ENCODE measurements at regions not wholly inside any gene's neighbourhood (a gene's known extent, or its start where the extent isn't known, plus 50 kb on each side); places are given as distances from the start of the nearest gene placed in this dataset.

- Mint-ChIP-seq H3K4me1 (ENCODE audit: low read depth) (no peaks in the 10 kb centered on the region), H3K27ac (no peak overlapping the region), H3K36me3 (no peaks in the 10 kb centered on the region), H3K4me3 (no peak overlapping the region), H3K9me3 (ENCODE audit: low read depth) (no peaks in the 10 kb centered on the region), H3K27me3 (peaks cover 3% of the 10 kb centered on the region)
Observed at GRCh38 chr2:72036595-72036994, 111.1 kb downstream of the CYP26B1 start.

GRCh38 chr2:72036173-72036545 lies 111.5 kb downstream of the CYP26B1 start:
- Mint-ChIP-seq H3K36me3 (no peaks in the 10 kb centered on the region), H3K27me3 (peaks cover 3% of the 10 kb centered on the region), H3K9me3 (ENCODE audit: low read depth) (no peaks in the 10 kb centered on the region), H3K27ac (no peak overlapping the region), H3K4me3 (no peak overlapping the region), H3K4me1 (ENCODE audit: low read depth) (no peaks in the 10 kb centered on the region)

DNA sequence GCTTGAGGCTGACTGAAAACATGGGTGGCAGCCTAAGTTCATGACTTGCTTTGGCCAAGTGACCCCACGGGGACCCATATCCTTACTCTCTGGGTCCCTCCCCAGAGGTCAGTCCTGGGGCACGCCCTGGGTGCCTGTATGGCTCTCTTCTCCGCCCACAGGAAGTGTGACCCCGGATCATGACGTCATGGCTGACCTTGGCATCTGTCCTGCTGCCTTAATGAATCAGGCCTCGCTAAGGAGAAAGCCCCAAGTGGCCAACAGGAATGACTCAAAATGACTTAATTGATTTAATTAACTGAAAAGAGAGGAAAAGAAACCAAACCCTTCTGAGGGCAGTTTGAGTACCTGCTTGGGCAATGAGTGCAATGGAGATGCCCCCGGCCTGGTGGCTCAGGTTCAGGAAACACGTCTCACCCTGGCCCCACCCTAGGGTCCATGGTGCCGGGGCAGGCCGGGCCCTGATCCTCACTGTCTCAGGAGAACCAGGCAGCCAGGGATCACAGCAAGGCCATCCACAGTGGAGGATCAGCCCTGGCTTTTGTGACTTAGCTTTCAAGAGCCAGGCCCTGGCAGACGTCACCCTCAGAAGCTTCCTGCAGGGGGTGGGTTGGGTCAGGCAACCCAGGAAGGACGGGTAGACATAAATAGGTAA lies 112.0 kb downstream of the CYP26B1 start:
- Mint-ChIP-seq H3K4me3 (no peak overlapping the region), H3K27me3 (no peaks in the 10 kb centered on the region), H3K27ac (no peak overlapping the region), H3K4me1 (ENCODE audit: low read depth) (no peaks in the 10 kb centered on the region), H3K9me3 (ENCODE audit: low read depth) (no peaks in the 10 kb centered on the region), H3K36me3 (no peaks in the 10 kb centered on the region)

DNA sequence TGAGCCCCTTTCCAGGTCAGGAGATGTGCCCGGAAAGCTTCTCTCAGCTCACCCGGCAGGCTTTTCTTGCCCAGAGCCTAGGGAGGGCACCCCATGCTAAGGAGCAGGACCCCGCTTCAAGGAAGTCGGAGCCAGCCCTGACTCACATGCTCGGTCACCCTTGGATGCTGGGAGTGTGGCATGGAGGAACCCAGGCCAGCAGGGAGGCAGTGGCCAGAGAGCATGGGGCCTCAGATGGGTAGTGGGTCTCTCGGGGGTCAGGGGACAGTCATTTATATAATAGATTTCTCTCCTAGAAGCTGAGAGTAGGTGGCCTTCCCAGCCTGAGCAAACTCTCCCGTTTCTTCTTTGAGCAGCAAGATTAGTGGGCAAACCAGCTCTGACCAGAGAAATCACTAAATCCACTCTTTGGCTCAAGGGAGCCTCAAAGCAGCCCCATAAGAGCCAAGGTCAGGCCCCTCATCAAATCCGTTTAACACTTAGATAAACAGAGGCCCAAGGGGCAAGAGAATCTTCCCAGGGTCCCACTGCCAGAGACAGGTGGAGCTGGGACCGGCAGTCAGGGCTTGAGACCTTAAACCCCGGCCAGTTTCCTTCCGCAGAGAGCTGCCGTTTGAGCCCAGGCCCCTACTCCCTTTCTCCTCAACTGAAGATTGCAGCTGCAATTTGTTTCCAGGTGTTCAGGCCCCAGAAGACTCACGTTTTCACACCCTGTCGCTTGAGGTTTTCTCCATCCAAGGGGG lies 113.1 kb downstream of the CYP26B1 start:
- no peaks in the 10 kb centered on the region for H3K4me1 Mint-ChIP-seq (ENCODE audit: low read depth)
- H3K4me3 Mint-ChIP-seq = no peak overlapping the region

GRCh38 chr2:72033636-72034035 lies 114.0 kb downstream of the CYP26B1 start:
- Mint-ChIP-seq H3K9me3 (ENCODE audit: low read depth) (no peaks in the 10 kb centered on the region), H3K27ac (no peak overlapping the region), H3K36me3 (no peaks in the 10 kb centered on the region)

More for the DNA sequence above, 113.1 kb downstream of the CYP26B1 start:
- Mint-ChIP-seq H3K36me3 (no peaks in the 10 kb centered on the region), H3K9me3 (ENCODE audit: low read depth) (no peaks in the 10 kb centered on the region), H3K27ac (no peak overlapping the region), H3K27me3 (no peaks in the 10 kb centered on the region)

DNA sequence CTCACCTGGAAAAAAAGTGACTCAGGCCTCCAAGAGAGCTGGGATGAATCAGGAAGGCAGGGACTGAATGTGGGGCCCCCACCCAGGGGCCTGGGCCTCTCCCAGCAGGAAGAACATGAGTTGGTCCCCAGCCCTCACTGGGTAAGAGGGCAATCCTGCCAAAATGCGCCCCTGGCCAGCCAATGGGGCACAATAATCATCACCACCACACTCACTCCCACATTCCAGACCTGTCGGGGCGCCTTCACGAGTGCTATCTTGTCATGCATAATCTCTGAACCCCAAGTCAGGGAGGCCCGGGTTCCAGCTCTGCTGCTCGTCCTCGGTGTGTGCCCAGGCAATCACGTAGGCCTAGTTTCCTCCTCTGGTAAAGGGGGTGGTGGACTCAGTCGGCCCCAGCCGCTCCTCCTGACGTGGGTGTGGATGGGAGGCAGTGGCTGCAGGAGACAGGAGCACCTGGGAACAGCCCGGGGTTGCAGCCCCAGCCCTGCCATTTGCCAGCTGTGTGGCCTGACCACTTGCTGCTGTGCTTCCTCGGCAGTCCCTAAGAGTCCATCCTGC lies 115.1 kb downstream of the CYP26B1 start:
- Mint-ChIP-seq H3K27me3 (no peaks in the 10 kb centered on the region), H3K4me1 (ENCODE audit: low read depth) (no peaks in the 10 kb centered on the region), H3K9me3 (ENCODE audit: low read depth) (no peaks in the 10 kb centered on the region), H3K36me3 (no peaks in the 10 kb centered on the region), H3K4me3 (no peak overlapping the region), H3K27ac (no peak overlapping the region)

More at GRCh38 chr2:72033636-72034035, 114.0 kb downstream of the CYP26B1 start:
- H3K4me3 Mint-ChIP-seq = no peak overlapping the region
- H3K4me1 Mint-ChIP-seq (ENCODE audit: low read depth) = no peaks in the 10 kb centered on the region
- no peaks in the 10 kb centered on the region for H3K27me3 Mint-ChIP-seq

- H3K4me1 Mint-ChIP-seq (ENCODE audit: low read depth) = no peaks in the 10 kb centered on the region
- no peaks in the 10 kb centered on the region for H3K27me3 Mint-ChIP-seq
- H3K4me3 Mint-ChIP-seq = no peak overlapping the region
- H3K9me3 Mint-ChIP-seq (ENCODE audit: low read depth) = no peaks in the 10 kb centered on the region
- H3K27ac Mint-ChIP-seq = no peak overlapping the region
- H3K36me3 Mint-ChIP-seq = no peaks in the 10 kb centered on the region
Observed at GRCh38 chr2:72031346-72032110, 116.1 kb downstream of the CYP26B1 start.

GRCh38 chr2:72028996-72029395 lies 118.7 kb downstream of the CYP26B1 start:
- Mint-ChIP-seq H3K36me3 (no peaks in the 10 kb centered on the region), H3K27ac (no peak overlapping the region), H3K9me3 (ENCODE audit: low read depth) (no peaks in the 10 kb centered on the region), H3K4me1 (ENCODE audit: low read depth) (no peaks in the 10 kb centered on the region), H3K4me3 (no peak overlapping the region), H3K27me3 (no peaks in the 10 kb centered on the region)

DNA sequence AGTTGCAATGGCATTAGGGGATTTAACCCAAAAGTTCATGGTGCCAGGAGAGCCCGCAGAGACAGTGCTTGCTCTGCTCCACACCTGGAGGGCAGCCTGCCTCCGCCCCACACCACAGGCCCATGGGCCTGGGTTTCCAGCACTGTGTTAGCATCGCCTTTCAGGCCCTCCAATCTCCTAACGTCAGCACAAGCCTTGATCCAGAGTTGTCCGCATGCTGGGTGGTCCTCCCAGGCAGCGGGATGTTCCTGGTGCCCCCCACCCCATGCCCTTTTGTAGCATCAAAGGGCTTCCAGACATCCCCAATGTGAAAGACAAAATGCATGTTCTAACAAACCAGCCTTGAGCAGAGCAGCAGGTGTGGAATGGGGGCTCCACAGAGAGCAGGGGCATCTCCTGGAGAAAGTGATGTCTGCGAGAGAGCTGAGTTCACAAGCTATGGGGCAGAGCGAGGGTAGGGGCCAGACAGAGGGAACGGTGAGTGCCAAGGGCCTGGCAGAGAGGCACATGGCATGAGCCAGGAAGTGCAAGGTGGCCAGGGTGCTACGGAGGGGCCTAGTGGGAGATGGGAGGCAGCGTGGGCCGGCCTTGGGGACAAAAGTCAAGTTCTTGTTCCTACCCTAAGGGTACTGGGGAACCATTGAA lies 119.2 kb downstream of the CYP26B1 start:
- no peaks in the 10 kb centered on the region for H3K27me3 Mint-ChIP-seq
- H3K27ac Mint-ChIP-seq = no peak overlapping the region
- H3K4me3 Mint-ChIP-seq = no peak overlapping the region
- H3K4me1 Mint-ChIP-seq (ENCODE audit: low read depth) = no peaks in the 10 kb centered on the region
- H3K9me3 Mint-ChIP-seq (ENCODE audit: low read depth) = no peaks in the 10 kb centered on the region
- H3K36me3 Mint-ChIP-seq = no peaks in the 10 kb centered on the region

GRCh38 chr2:72027426-72028161 lies 120.1 kb downstream of the CYP26B1 start:
- Mint-ChIP-seq H3K27ac (no peak overlapping the region), H3K4me1 (ENCODE audit: low read depth) (no peaks in the 10 kb centered on the region), H3K36me3 (no peaks in the 10 kb centered on the region), H3K4me3 (no peak overlapping the region), H3K9me3 (ENCODE audit: low read depth) (no peaks in the 10 kb centered on the region), H3K27me3 (no peaks in the 10 kb centered on the region)

DNA sequence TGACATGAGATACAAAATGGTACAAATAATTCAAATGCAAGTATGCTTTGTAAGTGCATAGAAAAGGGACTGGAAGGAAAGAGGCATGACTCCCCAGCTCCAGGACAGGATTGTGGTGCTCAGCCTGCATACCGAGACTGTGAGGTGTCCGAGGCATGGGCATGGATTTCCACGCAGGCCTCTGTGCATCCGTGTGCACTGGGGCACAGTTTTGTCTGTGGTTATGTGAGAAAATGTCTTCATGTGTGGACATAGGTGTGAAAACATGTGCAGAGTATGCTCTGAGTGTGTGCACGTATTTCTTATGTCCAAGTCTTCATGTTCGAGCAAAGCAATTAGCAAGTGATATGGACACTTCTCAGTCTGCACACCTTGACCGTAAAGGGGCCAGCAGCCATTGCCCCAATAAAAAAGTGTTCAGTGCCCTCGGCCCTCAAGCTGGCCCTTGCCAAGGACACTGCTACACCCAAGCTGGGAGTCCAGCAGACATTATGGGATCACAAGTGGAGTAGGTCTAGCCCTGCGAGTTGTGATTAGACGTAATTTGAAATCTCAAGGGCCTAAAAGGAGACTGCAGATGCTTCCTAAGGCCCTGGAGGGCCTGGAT lies 120.7 kb downstream of the CYP26B1 start:
- Mint-ChIP-seq H3K27ac (no peak overlapping the region), H3K9me3 (ENCODE audit: low read depth) (no peaks in the 10 kb centered on the region), H3K36me3 (no peaks in the 10 kb centered on the region), H3K27me3 (peaks cover 6% of the 10 kb centered on the region), H3K4me1 (ENCODE audit: low read depth) (no peaks in the 10 kb centered on the region), H3K4me3 (no peak overlapping the region)

- Mint-ChIP-seq H3K9me3 (ENCODE audit: low read depth) (no peaks in the 10 kb centered on the region), H3K4me3 (no peak overlapping the region), H3K4me1 (ENCODE audit: low read depth) (no peaks in the 10 kb centered on the region), H3K27me3 (peaks cover 6% of the 10 kb centered on the region), H3K36me3 (no peaks in the 10 kb centered on the region), H3K27ac (no peak overlapping the region)
Observed at GRCh38 chr2:72024451-72025175, 123.0 kb downstream of the CYP26B1 start.

- no peaks in the 10 kb centered on the region for H3K9me3 Mint-ChIP-seq (ENCODE audit: low read depth)
- no peak overlapping the region for H3K4me3 Mint-ChIP-seq
- H3K27me3 Mint-ChIP-seq = peaks cover 6% of the 10 kb centered on the region
- H3K36me3 Mint-ChIP-seq = no peaks in the 10 kb centered on the region
- no peaks in the 10 kb centered on the region for H3K4me1 Mint-ChIP-seq (ENCODE audit: low read depth)
- no peak overlapping the region for H3K27ac Mint-ChIP-seq
Observed at GRCh38 chr2:72023678-72024390, 123.8 kb downstream of the CYP26B1 start.
